ENCODE measurements at regions not wholly inside any gene's neighbourhood (a gene's known extent, or its start where the extent isn't known, plus 50 kb on each side); places are given as distances from the start of the nearest gene placed in this dataset.

DNA sequence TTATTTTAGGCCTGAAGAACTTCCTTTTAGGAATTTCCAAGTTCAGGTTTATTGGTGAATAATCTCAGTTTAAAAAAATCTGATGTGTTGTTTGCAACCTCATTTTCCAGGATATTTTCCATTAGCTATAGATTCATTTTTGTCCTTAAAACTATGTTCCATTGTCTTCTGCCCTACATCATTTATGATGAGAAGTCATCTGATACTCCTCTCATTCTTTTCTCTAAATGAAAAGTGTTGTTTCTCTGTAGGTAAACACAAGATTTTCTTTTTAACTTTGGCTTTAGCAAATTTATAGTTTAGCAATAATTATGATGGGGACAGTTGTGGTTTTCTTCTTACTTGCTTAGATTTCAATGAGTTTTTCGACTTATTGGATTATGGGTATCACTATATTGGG is 427.3 kb downstream of the DCDC2C start:
- no peaks in the 10 kb centered on the region for H3K27me3 ChIP-seq (ENCODE audit: control insufficient read depth, insufficient read depth, low read length)
- H3K36me3 ChIP-seq (ENCODE audit: control insufficient read depth, insufficient read depth, low read length) = no peaks in the 10 kb centered on the region
- no peak overlapping the region for H3K27ac ChIP-seq (ENCODE audit: low read depth, low read length)
- no peak overlapping the region for H3K4me3 ChIP-seq (ENCODE audit: low read length)
- H3K9ac ChIP-seq (ENCODE audit: low read length) = no peak overlapping the region
- no peaks in the 10 kb centered on the region for H3K4me1 ChIP-seq (ENCODE audit: control insufficient read depth, insufficient read depth, low read length)

DNA sequence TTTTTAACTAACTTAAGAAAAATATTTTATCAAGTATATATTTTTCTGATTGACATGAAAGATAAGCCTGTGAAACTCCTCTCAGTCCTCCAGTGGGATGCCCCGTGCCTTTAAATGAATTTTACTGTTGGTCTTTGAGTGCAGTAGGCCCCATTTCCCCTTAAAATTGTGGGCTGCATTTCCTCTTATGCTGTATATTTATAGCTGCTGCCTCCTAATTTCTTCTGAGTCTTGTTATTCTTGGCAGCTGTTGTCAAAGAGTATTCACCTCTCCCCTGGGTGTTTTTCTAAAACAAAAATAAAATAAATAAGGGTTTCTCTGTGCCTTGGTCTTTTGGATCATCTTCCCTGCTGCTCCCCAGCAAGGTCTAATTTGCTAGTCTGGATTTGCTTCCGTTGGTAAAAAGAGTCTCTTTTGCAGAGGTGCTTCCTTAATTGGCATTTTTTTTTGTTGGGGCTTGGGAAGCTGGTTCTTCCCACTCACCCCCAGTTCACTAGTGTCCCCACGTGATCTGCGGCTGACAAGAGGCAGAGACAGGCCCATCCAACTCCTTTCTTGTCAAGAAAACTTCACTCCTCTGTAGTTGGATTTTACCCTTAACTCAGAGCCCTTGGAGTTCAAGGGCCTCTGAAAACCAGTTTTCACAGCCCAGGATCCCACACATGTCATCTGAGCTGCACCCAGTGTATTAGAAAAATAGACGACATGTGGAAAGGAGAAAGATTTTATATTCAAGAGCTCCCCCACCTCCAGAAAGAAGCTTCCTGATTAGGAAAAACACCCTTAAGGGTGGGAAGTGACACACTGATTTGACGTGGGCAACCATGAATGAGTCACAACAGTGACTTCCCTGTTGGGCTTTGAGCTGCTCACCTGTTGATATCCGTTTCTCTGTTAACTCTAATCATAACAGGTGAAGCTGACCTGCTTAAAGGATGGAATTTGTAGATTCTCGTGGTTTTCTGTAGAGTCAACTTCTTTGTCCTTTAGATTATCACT is 431.5 kb downstream of the DCDC2C start:
- H3K9ac ChIP-seq (ENCODE audit: low read length) = no peak overlapping the region
- no peak overlapping the region for H3K4me3 ChIP-seq (ENCODE audit: low read length)
- H3K4me1 ChIP-seq (ENCODE audit: control insufficient read depth, insufficient read depth, low read length) = no peaks in the 10 kb centered on the region
- no peak overlapping the region for H3K27ac ChIP-seq (ENCODE audit: low read depth, low read length)
- H3K27me3 ChIP-seq (ENCODE audit: control insufficient read depth, insufficient read depth, low read length) = no peaks in the 10 kb centered on the region
- H3K36me3 ChIP-seq (ENCODE audit: control insufficient read depth, insufficient read depth, low read length) = no peaks in the 10 kb centered on the region

DNA sequence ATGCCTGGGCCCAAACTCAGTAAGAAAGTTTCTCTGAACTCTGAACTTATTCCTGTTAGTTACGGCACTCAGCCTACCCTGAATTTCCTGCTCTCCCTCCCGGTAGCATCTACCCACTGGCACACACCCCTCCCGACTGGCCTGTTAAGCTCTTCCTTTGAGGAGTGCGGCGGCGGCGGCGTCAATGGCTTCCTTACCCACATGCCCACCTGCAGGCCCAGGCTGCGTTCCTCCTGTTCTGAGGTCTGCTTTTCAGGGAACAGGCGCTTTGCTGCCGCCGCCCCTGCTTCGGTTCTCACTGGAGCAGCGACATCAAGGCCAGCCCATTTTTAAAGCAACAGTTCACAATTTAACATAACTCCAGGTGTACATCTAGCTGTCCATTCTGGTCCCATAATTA is 432.4 kb downstream of the DCDC2C start:
- no peaks in the 10 kb centered on the region for H3K4me1 ChIP-seq (ENCODE audit: control insufficient read depth, insufficient read depth, low read length)
- H3K9ac ChIP-seq (ENCODE audit: low read length) = no peak overlapping the region
- H3K4me3 ChIP-seq (ENCODE audit: low read length) = no peak overlapping the region
- H3K27me3 ChIP-seq (ENCODE audit: control insufficient read depth, insufficient read depth, low read length) = no peaks in the 10 kb centered on the region
- H3K36me3 ChIP-seq (ENCODE audit: control insufficient read depth, insufficient read depth, low read length) = no peaks in the 10 kb centered on the region
- no peak overlapping the region for H3K27ac ChIP-seq (ENCODE audit: low read depth, low read length)

DNA sequence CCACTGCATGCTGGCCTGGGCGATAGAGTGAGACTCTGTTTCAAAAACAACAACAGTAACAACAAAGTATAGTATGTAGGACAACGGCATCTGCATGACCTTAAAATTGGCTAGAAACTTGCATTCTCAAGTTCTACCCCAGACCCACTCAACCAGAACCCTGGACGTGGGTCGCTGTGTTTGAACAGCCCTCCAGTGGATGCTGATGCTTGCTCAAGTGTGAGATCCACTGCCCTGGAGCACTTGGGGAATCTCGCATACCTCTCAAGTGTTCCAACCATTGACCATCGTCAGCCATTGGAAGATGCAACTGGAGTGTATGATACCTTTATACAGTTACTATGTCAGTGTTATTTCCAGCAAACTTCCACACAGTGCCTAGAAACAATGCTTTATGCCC is 435.9 kb downstream of the DCDC2C start:
- no peaks in the 10 kb centered on the region for H3K27me3 ChIP-seq (ENCODE audit: control insufficient read depth, insufficient read depth, low read length)
- H3K9ac ChIP-seq (ENCODE audit: low read length) = no peak overlapping the region
- H3K36me3 ChIP-seq (ENCODE audit: control insufficient read depth, insufficient read depth, low read length) = no peaks in the 10 kb centered on the region
- H3K4me1 ChIP-seq (ENCODE audit: control insufficient read depth, insufficient read depth, low read length) = no peaks in the 10 kb centered on the region
- H3K27ac ChIP-seq (ENCODE audit: low read depth, low read length) = no peak overlapping the region
- H3K4me3 ChIP-seq (ENCODE audit: low read length) = no peak overlapping the region

DNA sequence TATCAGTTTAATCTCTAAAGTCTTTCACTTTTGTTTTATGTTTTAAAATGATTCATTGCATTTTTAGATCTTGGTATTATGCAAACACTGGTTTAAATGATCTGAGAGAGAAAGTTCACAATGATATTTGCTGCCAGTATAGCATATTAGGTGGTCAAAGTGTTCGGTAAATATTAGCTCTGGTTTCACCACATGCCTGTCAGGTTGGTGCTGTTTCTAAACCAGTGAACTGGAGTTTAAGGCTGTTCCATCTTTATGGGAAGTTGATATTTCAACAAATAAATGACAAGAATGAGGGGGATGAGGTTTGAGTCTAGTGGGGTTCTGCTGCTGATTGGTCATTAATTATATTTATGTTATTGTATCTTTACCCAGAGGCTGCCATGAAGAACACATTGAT is 436.4 kb downstream of the DCDC2C start:
- Histone ChIP-seq H3K36me3 (ENCODE audit: control insufficient read depth, insufficient read depth, low read length) (no peaks in the 10 kb centered on the region), H3K27ac (ENCODE audit: low read depth, low read length) (no peak overlapping the region), H3K9ac (ENCODE audit: low read length) (no peak overlapping the region), H3K4me3 (ENCODE audit: low read length) (no peak overlapping the region), H3K27me3 (ENCODE audit: control insufficient read depth, insufficient read depth, low read length) (no peaks in the 10 kb centered on the region), H3K4me1 (ENCODE audit: control insufficient read depth, insufficient read depth, low read length) (no peaks in the 10 kb centered on the region)

DNA sequence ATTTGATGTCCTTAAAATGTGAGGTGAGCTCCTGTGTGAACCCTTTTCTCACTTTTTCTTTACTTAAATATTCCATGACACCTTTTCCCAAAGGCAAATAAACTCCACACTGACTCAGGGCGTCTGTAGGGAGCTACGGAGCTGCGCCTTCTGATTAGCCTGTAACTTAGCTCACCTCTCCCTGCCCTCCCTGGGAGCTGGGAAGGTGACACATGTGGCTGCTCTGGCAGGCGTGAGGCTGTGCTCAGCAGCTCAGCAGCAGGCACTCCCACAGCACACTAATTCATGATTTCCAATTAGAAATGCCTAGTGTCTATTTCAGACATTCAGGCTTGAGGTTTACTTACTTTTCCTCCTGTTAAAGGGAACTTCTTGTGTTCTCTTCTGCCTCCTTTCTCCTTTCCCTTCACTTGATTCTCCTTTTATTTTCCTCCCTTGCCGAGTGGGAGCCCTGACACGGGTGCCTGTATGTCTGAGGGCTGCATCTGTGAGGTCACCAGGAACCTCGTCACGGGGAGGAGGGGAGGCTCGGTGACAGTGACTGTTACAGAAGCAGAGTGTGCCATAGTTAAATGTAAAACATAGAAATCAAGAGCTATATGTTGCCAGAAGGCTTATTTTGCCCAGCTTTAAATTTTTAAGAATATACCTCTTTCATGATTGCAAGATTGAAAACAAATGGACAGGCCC is 437.1 kb downstream of the DCDC2C start:
- Histone ChIP-seq H3K27me3 (ENCODE audit: control insufficient read depth, insufficient read depth, low read length) (no peaks in the 10 kb centered on the region), H3K4me1 (ENCODE audit: control insufficient read depth, insufficient read depth, low read length) (no peaks in the 10 kb centered on the region), H3K4me3 (ENCODE audit: low read length) (no peak overlapping the region), H3K9ac (ENCODE audit: low read length) (no peak overlapping the region), H3K36me3 (ENCODE audit: control insufficient read depth, insufficient read depth, low read length) (no peaks in the 10 kb centered on the region), H3K27ac (ENCODE audit: low read depth, low read length) (no peak overlapping the region)

DNA sequence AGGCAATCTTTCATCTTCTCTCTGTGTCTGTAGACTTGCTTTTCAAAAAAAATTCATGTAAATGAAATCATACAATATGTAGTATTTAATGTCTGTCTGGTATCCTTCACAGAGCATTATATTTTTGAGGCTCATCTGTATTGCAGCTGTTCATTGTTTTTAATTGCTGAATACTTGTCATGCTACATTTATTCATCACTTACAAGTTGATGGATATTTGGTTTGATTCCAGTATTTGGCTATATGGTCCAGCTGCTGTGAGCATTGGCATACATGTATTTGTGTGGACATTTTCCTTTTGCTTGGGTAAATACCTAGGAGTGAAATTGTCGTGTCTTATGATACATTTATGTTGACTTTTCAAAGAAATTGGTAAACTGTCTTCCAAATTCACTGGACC is 441.4 kb downstream of the DCDC2C start:
- no peak overlapping the region for H3K9ac ChIP-seq (ENCODE audit: low read length)

DNA sequence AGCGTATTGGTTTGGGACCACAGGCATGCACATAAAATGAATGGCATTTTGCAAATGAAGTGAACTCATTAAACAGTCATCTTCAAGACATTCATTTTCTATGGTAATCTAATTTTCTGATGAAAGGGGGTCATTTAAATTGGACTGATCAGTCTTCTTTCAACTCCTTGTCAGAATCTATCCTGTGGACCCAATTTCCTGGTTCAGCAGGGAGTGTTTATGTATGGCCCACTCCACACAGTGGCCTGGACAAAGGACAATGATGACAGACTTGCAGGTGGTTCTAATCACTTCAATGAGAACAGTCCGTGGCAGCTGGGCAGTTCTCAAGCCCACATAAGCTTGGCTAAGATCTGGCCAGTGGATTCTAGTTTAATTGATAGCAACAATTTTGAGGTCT is 448.1 kb downstream of the DCDC2C start:
- no peaks in the 10 kb centered on the region for H3K27me3 ChIP-seq (ENCODE audit: control insufficient read depth, insufficient read depth, low read length)
- no peaks in the 10 kb centered on the region for H3K4me1 ChIP-seq (ENCODE audit: control insufficient read depth, insufficient read depth, low read length)
- H3K27ac ChIP-seq (ENCODE audit: low read depth, low read length) = no peak overlapping the region
- H3K36me3 ChIP-seq (ENCODE audit: control insufficient read depth, insufficient read depth, low read length) = no peaks in the 10 kb centered on the region
- no peak overlapping the region for H3K4me3 ChIP-seq (ENCODE audit: low read length)
- no peak overlapping the region for H3K9ac ChIP-seq (ENCODE audit: low read length)

More for the DNA sequence above, 441.4 kb downstream of the DCDC2C start:
- H3K4me3 ChIP-seq (ENCODE audit: low read length) = no peak overlapping the region
- no peak overlapping the region for H3K27ac ChIP-seq (ENCODE audit: low read depth, low read length)
- no peaks in the 10 kb centered on the region for H3K4me1 ChIP-seq (ENCODE audit: control insufficient read depth, insufficient read depth, low read length)
- H3K36me3 ChIP-seq (ENCODE audit: control insufficient read depth, insufficient read depth, low read length) = no peaks in the 10 kb centered on the region
- H3K27me3 ChIP-seq (ENCODE audit: control insufficient read depth, insufficient read depth, low read length) = no peaks in the 10 kb centered on the region

DNA sequence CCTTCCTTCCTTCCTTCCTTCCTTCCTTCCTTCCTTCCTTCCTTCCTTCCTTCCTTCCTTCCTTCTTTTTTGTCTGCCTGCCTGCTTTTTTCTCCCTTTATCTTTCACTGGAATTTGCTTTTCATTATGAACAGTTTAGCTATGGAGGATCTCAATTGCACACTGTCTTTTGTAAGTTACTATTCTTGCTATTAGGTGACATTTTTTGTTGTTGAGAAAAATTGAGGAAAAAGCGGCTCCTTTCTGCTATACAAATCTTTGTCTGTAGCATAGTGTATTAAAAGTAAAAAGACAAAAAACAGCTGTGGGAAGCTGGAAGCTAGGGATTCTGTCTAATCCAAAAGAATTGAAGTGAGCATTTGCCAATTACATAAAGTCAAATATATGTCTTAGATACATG is 448.7 kb downstream of the DCDC2C start:
- H3K4me3 ChIP-seq (ENCODE audit: low read length) = no peak overlapping the region
- H3K27me3 ChIP-seq (ENCODE audit: control insufficient read depth, insufficient read depth, low read length) = no peaks in the 10 kb centered on the region
- H3K36me3 ChIP-seq (ENCODE audit: control insufficient read depth, insufficient read depth, low read length) = no peaks in the 10 kb centered on the region
- no peaks in the 10 kb centered on the region for H3K4me1 ChIP-seq (ENCODE audit: control insufficient read depth, insufficient read depth, low read length)
- no peak overlapping the region for H3K27ac ChIP-seq (ENCODE audit: low read depth, low read length)
- H3K9ac ChIP-seq (ENCODE audit: low read length) = no peak overlapping the region

DNA sequence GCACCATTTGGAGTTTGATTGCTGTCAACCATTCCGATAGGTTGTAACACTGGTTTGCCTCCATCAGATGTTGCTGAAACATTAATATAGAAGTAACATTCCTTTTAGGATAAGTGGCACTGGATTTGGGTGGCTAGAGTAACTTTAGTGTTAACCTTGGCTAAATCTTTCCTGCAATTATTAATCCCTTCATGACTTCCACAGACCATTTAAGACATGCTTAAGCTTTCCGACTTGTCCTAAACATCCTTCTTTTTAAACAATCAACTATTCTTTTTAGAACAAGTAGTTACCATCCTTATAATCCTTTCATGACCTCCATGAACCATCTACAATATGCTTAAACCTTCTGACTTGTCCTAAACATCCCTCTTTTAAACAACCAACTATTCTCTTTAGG is 465.5 kb downstream of the DCDC2C start:
- Histone ChIP-seq H3K4me3 (ENCODE audit: low read length) (no peak overlapping the region), H3K4me1 (ENCODE audit: control insufficient read depth, insufficient read depth, low read length) (no peaks in the 10 kb centered on the region), H3K27ac (ENCODE audit: low read depth, low read length) (no peak overlapping the region), H3K27me3 (ENCODE audit: control insufficient read depth, insufficient read depth, low read length) (no peaks in the 10 kb centered on the region), H3K9ac (ENCODE audit: low read length) (no peak overlapping the region), H3K36me3 (ENCODE audit: control insufficient read depth, insufficient read depth, low read length) (no peaks in the 10 kb centered on the region)

DNA sequence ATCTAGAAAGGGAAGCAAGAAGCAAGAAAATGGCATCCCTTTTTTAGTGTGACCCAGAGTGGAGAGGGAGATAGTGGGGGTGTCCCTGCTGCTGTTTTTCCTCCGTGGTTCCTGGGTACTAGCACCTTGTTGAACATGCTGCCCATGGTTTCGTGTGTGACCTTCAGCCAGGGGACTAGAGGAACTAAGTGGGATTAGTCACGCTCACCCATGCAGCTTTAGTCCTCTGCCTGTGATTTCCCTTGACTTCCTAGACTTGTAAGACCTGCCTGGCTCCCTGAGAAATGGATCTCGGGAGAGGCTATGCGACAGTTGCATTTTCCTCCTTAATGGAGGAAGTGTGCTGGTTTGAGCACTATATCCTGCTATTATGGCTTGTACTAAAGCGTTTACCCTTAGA is 471.4 kb downstream of the DCDC2C start:
- H3K9ac ChIP-seq (ENCODE audit: low read length) = no peak overlapping the region
- H3K4me1 ChIP-seq (ENCODE audit: control insufficient read depth, insufficient read depth, low read length) = no peaks in the 10 kb centered on the region
- H3K27ac ChIP-seq (ENCODE audit: low read depth, low read length) = no peak overlapping the region
- H3K4me3 ChIP-seq (ENCODE audit: low read length) = no peak overlapping the region
- H3K27me3 ChIP-seq (ENCODE audit: control insufficient read depth, insufficient read depth, low read length) = no peaks in the 10 kb centered on the region
- H3K36me3 ChIP-seq (ENCODE audit: control insufficient read depth, insufficient read depth, low read length) = no peaks in the 10 kb centered on the region

DNA sequence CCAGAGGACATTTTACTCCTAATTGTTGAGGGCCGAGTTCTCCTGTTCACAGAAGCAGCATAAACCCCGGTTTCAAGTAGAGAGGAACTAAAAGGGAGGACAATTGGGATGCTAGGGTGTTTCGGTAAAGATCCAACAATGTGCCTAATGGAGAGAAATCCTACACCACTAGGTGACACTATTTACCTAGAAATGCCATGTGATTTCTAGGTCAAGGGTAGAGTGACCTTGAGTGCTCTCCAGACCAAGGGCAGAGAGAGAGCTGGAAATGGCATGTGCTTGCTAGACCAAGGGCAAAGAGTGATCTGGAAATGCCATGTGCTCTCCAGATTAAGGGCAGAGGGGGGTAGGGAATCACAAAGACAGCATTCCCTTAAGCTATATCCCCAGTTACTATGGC is 472.0 kb downstream of the DCDC2C start:
- Histone ChIP-seq H3K36me3 (ENCODE audit: control insufficient read depth, insufficient read depth, low read length) (no peaks in the 10 kb centered on the region), H3K4me3 (ENCODE audit: low read length) (no peak overlapping the region), H3K27me3 (ENCODE audit: control insufficient read depth, insufficient read depth, low read length) (no peaks in the 10 kb centered on the region), H3K4me1 (ENCODE audit: control insufficient read depth, insufficient read depth, low read length) (no peaks in the 10 kb centered on the region), H3K27ac (ENCODE audit: low read depth, low read length) (no peak overlapping the region), H3K9ac (ENCODE audit: low read length) (no peak overlapping the region)

Measured in rectal smooth muscle tissue (tissue), 1 donor.